Left lung (tissue), 4 donors: ENCODE measurements at regions not wholly inside any gene's neighbourhood (a gene's known extent, or its start where the extent isn't known, plus 50 kb on each side); places are given as distances from the start of the nearest gene placed in this dataset.

Experiments used
- ATAC-seq: fragments of 200-7000 bp; cut with Tn5 transposase; one replicate; pipeline ENCODE4 v1.9.1; 2020; ENCODE audit warnings: moderate library complexity
- DNase-seq, 4 donors: peaks; one replicate each; pipeline ENCODE4 v3.0.0-alpha.2; 2013 to 2020
- H3K27ac ChIP-seq, 2 donors: fragments of 200-600 bp; sonication (generic) in 1 of 2; one replicate each; pipeline versions ENCODE4 v1.5.0 to v1.8.0; 2020 to 2021
- H3K27me3 ChIP-seq, 2 donors: fragments of 200-600 bp; sonication (generic) in 1 of 2; one replicate each; pipeline versions ENCODE4 v1.5.0 to v1.8.0; 2020 to 2021
- H3K36me3 ChIP-seq, 2 donors: fragments of 200-600 bp; sonication (generic) in 1 of 2; one replicate each; pipeline versions ENCODE4 v1.5.0 to v1.8.0; 2020 to 2021
- H3K4me1 ChIP-seq, 2 donors: fragments of 200-600 bp; one replicate each; pipeline ENCODE4 v1.8.0; 2021
- H3K4me3 ChIP-seq, 2 donors: fragments of 200-600 bp; sonication (generic) in 1 of 2; one replicate each; pipeline versions ENCODE4 v1.5.0 to v1.8.0; 2020 to 2021; ENCODE audit warnings: mild to moderate bottlenecking in 1 of 2
- H3K9me3 ChIP-seq, 2 donors: fragments of 200-600 bp; sonication (generic) in 1 of 2; one replicate each; pipeline versions ENCODE4 v1.5.0 to v1.8.0; 2020 to 2021
- intact Hi-C, 2 donors: fragments of 100-400 bp; cut with DNase I; formaldehyde crosslinking; loops; one replicate each; pipeline versions ENCODE4 v1.11.2 to v1.14.2; 2022
- TF ChIP-seq, protein P1 (sequence below), 2 donors: fragments of 200-600 bp; sonication (generic) in 1 of 2; IDR thresholded peaks; one replicate each; pipeline versions ENCODE4 v1.5.0 to v1.8.0; 2021; ENCODE audit warnings: antibody characterized with exemption in 2 of 2
- donor health status: DM: no; HTN: yes; CAD: no.
- donor health status: DM: no; HTN: no; CAD: no.

DNA sequence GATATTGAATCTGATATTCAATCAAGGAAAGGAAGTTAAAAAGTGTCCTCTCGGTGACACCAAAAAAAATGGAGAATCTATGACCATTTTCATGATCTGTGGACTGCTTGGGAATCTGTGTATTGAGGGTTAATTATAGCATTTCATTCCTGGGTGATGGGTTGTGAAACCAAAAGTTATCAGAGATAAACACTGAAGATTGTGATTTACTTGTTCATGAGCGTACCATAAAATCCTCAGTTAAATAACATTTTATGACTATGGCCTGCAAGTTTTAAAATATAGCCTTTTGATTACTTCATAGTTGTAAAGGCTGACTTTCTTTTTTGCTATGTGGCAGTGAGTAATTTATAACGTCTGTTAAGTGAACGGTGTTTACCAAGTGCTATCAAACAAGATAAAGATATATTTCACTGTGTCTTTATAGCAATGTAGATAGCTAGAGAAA is 267.9 kb upstream of the SEMA6A start:
- no peaks in the 10 kb centered on the region for H3K27me3 ChIP-seq
- TF ChIP-seq, protein P1, sequence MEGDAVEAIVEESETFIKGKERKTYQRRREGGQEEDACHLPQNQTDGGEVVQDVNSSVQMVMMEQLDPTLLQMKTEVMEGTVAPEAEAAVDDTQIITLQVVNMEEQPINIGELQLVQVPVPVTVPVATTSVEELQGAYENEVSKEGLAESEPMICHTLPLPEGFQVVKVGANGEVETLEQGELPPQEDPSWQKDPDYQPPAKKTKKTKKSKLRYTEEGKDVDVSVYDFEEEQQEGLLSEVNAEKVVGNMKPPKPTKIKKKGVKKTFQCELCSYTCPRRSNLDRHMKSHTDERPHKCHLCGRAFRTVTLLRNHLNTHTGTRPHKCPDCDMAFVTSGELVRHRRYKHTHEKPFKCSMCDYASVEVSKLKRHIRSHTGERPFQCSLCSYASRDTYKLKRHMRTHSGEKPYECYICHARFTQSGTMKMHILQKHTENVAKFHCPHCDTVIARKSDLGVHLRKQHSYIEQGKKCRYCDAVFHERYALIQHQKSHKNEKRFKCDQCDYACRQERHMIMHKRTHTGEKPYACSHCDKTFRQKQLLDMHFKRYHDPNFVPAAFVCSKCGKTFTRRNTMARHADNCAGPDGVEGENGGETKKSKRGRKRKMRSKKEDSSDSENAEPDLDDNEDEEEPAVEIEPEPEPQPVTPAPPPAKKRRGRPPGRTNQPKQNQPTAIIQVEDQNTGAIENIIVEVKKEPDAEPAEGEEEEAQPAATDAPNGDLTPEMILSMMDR (IDR thresholded peaks at IDR 0.05): no peak
- no peaks in the 10 kb centered on the region for H3K4me1 ChIP-seq
- ATAC-seq (no peak), DNase-seq (no peak)
- H3K36me3 ChIP-seq: no peaks in the 10 kb centered on the region
- intact Hi-C loops: no loop called here
- no peak overlapping the region for H3K27ac ChIP-seq
- no peak overlapping the region for H3K4me3 ChIP-seq
- no peaks in the 10 kb centered on the region for H3K9me3 ChIP-seq

DNA sequence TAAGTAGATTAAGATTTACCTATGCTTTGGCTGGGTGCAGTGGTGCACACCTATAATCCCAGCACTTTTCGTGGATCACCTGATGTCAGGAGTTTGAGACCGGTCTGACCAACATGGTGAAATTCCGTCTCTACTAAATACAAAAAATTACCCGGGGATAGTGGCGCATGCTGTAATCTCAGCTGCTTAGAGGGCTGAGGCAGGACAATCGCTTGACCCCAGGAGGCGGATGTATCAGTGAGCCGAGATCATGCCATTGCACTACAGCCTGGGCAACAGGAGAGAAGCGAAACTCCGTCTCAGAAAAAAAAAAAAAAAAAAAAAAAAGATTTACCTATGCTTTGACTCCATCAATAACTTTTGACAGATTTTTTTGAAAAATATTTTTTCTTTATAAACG is 267.1 kb upstream of the SEMA6A start:
- ATAC-seq (no peak), DNase-seq (no peak)
- TF ChIP-seq, protein P1 (IDR thresholded peaks at IDR 0.05): no peak
- intact Hi-C loops: no loop called here
- H3K4me1 ChIP-seq: no peaks in the 10 kb centered on the region
- H3K4me3 ChIP-seq: no peak overlapping the region
- H3K9me3 ChIP-seq: no peaks in the 10 kb centered on the region
- no peak overlapping the region for H3K27ac ChIP-seq
- no peaks in the 10 kb centered on the region for H3K27me3 ChIP-seq
- H3K36me3 ChIP-seq: no peaks in the 10 kb centered on the region

DNA sequence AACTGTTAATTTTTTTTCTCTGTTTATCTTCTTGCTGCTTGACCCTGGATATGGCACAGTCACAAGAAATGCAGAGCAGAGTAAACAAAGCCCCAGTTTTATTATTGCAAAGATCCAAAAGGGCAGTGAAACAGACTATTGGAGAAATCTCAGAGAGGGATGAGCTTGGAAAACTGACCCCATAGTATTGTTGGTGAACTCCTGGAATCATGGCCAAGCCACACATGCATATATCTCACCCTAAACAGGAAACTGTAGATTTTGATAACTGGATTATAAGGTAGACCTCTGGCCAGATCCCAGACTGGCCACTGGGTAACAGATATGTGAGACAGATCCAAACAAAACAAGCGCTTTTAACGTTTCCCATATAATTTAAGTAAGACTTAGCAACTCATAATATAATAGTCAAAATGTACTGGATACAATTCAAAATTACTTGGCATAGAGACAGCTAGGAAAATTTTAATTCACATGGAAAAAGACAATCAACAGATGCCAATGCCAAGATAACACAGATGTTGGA is 263.5 kb upstream of the SEMA6A start:
- TF ChIP-seq, protein P1 (IDR thresholded peaks at IDR 0.05): no peak
- no peaks in the 10 kb centered on the region for H3K4me1 ChIP-seq
- H3K27ac ChIP-seq: no peak overlapping the region
- no peaks in the 10 kb centered on the region for H3K9me3 ChIP-seq
- DNase-seq (peak in 2 of 4 donors; percentile 42 to 48), ATAC-seq (no peak)
- H3K36me3 ChIP-seq: no peaks in the 10 kb centered on the region
- no peak overlapping the region for H3K4me3 ChIP-seq
- no peaks in the 10 kb centered on the region for H3K27me3 ChIP-seq
- intact Hi-C loops: no loop called here

DNA sequence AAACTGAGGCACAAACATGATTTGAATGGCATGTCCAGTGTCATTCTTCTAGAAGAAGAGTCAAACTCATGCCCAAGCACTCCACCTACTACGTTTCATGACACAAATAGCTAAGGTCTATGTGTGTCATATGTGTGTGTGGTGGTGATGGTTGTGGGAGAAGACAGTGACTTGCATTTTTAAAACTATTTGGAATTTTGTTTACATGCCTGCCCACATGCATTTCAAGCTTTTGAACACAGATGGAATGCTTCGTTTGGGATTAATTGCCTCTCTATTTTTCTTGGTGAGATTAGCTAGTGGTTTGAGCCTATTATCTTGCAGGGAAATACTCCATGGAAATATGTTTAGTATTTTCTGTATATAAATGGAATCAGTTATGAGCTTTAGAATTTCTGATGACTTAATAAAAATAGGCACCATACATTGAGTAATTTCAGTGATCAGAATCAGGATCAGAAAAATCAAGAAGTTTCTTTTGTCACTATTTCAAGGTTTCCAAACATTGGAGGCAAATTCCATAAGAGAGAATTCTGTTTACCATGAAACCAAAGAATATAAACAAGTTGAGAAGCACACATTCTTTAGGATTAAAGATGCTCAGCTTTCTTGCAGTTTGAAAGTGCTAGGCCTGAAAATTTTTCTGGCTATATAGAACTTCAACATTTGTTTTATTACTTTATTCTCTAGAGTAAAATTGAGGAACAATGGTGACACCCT is 260.3 kb upstream of the SEMA6A start:
- intact Hi-C loops: no loop called here
- Histone ChIP-seq H3K27ac (no peak overlapping the region), H3K4me1 (no peaks in the 10 kb centered on the region), H3K27me3 (no peaks in the 10 kb centered on the region), H3K4me3 (no peak overlapping the region), H3K9me3 (no peaks in the 10 kb centered on the region), H3K36me3 (no peaks in the 10 kb centered on the region)
- ATAC-seq (no peak), DNase-seq (no peak)
- TF ChIP-seq, protein P1 (IDR thresholded peaks at IDR 0.05): no peak

DNA sequence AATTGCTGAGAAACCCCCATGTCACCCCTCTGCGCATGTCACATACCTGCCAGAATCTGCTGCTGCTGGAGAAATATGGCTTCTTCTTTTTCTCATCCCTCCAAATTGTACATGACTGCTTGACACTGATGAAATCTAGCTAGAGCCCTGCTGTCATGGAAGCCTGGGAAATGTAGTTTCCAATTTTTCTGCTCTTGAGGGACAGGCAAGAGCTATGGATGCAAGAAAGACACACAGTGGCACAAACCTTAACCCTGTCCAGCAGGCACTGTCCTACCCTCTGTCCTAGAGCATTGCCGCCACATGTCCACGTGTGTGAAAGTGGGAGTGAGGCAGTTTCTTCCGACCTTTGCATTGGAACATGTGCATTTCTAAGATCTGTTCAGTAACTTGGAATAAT is 255.5 kb upstream of the SEMA6A start:
- H3K9me3 ChIP-seq: no peaks in the 10 kb centered on the region
- H3K36me3 ChIP-seq: no peaks in the 10 kb centered on the region
- H3K27ac ChIP-seq: no peak overlapping the region
- ATAC-seq (no peak), DNase-seq (no peak)
- TF ChIP-seq, protein P1 (IDR thresholded peaks at IDR 0.05): no peak
- no peak overlapping the region for H3K4me3 ChIP-seq
- no peaks in the 10 kb centered on the region for H3K27me3 ChIP-seq
- no peaks in the 10 kb centered on the region for H3K4me1 ChIP-seq
- intact Hi-C loops: no loop called here
